ENCODE measurements at regions not wholly inside any gene's neighbourhood (a gene's known extent, or its start where the extent isn't known, plus 50 kb on each side); places are given as distances from the start of the nearest gene placed in this dataset.
"Not testable (repeated sequence)": the region's sequence is repeated elsewhere in the genome, so short reads cannot be mapped to it uniquely, and the experiment has no call there.

DNA sequence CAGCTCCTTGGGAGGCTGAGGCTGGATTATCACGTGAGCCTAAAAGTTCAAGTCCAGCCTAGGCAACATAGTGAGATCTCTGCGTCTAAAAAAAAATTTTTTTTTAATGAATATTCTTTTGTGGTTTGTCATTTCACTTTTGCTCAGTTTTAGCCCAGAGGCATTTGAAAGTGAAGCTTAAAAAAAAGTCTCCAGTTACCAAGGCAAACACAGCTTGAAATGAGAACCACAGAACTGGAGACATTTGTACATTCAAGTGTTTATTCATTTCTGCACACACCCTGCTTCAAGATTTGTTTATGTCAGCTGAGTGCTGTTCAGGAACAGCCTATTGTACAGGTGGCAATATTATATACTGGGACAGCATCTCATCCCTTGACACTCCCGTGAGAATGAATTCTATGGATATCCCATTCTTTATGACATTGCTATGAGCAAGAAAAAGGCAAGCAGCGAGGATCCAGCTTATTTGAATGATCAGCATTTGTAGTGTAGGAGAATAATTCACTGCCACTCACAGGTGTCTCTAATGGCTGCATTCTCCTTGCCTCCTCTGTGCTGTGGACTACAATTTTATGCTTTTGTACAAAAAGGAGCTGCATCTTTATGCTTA, 444.8 kb upstream of the GRM7 start:
- H3K4me3 ChIP-seq (ENCODE audit: low read depth, low read length), result no peak overlapping the region
- TF ChIP-seq CTCF (IDR thresholded peaks at IDR 0.05; ENCODE audit: insufficient read depth, low read length), result no peak
- DNase-seq (ENCODE audit: low read depth), result no peak

- DNase-seq (ENCODE audit: low read depth), result no peak
- no peak for TF ChIP-seq CTCF (IDR thresholded peaks at IDR 0.05; ENCODE audit: insufficient read depth, low read length)
- no peak overlapping the region for H3K4me3 ChIP-seq (ENCODE audit: low read depth, low read length)
Observed at GRCh38 chr3:6417174-6417573, 443.7 kb upstream of the GRM7 start.

DNA sequence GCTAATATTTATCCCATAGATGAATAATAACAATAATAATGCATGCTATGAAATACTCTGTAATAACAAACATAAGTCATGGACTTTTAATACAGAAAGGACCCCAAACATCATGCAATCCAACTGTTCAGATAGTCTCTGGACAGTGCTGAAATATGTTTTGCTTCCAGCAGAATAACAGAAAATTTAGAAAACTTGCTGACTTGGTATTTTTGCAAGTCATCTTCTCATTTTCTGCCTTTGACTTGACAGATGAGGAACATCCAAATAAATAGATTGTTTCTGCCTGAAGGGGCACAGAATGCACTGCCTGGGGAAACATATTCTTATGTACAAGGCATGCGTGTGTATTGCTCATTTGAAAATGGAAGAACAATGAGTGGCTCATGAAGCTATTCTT, 442.4 kb upstream of the GRM7 start:
- no peak for DNase-seq (ENCODE audit: low read depth)
- TF ChIP-seq CTCF (IDR thresholded peaks at IDR 0.05; ENCODE audit: insufficient read depth, low read length), result no peak
- H3K4me3 ChIP-seq (ENCODE audit: low read depth, low read length), result no peak overlapping the region

- H3K4me3 ChIP-seq (ENCODE audit: low read depth, low read length), result no peak overlapping the region
- no peak for DNase-seq (ENCODE audit: low read depth)
- TF ChIP-seq CTCF (IDR thresholded peaks at IDR 0.05; ENCODE audit: insufficient read depth, low read length), result no peak
Observed at GRCh38 chr3:6421666-6422445, 439.1 kb upstream of the GRM7 start.

DNA sequence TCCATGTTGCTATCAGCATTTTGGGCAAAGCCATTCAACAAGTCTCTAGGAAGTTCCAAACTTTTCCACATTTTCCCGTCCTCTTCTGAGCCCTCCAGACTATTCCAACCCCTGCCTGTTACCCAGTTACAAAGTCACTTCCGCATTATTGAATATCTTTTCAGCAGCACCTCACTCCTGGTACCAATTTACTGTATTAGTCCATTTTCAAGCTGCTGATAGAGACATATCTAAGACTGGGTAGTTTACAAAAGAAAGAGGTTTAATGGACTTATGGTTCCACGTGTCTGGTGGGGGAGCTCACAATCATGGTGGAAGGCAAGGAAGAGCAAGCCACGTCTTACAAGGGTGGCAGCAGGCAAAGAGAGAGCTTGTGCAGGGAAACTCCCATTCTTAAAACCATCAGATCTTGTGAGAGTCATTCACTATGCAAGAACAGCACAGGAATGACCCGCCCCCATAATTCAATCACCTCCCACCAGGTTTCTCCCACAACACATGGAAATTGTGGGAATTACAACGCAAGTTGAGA, 435.6 kb upstream of the GRM7 start:
- DNase-seq (ENCODE audit: low read depth), result no peak
- no peak overlapping the region for H3K4me3 ChIP-seq (ENCODE audit: low read depth, low read length)
- no peak for TF ChIP-seq CTCF (IDR thresholded peaks at IDR 0.05; ENCODE audit: insufficient read depth, low read length)

DNA sequence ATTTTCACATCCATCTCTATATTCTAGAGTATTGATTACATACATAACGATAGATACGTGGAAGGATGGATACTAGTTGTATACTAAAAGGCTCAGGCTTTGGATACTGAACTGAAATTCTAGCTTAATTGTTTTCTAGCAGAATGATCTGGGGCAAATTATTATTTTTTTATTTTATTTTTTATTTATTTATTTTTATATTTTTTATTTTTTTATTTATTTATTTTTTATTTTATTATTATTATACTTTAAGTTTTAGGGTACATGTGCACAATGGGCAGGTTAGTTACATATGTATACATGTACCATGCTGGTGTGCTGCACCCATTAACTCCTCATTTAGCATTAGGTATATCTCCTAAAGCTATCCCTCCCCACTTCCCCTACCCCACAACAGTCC, 432.6 kb upstream of the GRM7 start:
- H3K4me3 ChIP-seq (ENCODE audit: low read depth, low read length); DNase-seq (ENCODE audit: low read depth): not testable (repeated sequence)

DNA sequence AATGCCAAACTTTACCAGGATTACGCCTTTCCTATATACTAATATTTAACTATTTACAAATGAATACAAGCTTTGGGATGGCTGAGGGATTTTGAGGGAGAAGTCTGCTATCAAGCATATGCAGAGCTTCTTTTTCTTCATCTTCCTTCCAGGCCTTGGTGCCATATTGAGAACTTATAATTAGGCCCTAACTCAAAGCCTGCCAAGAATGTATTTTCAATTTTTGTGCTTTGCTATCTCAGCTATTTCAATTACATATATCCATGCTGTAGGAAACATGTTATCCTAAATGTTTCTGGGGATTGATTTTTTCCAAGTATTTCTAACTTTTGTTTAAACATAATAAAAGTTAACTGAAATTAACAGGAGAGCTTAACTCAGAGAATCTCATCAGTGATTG, 425.0 kb upstream of the GRM7 start:
- no peak overlapping the region for H3K4me3 ChIP-seq (ENCODE audit: low read depth, low read length)
- DNase-seq (ENCODE audit: low read depth), result no peak
- TF ChIP-seq CTCF (IDR thresholded peaks at IDR 0.05; ENCODE audit: insufficient read depth, low read length), result no peak
